HFF-Myc (cell line): ENCODE measurements at regions not wholly inside any gene's neighbourhood (a gene's known extent, or its start where the extent isn't known, plus 50 kb on each side); places are given as distances from the start of the nearest gene placed in this dataset.
"Not testable (repeated sequence)": the region's sequence is repeated elsewhere in the genome, so short reads cannot be mapped to it uniquely, and the experiment has no call there.

Experiments used
- DNase-seq: peaks from one replicate; pipeline ENCODE4 v3.0.0-alpha.2; 2011; ENCODE audit warnings: low read depth; ENCODE audit errors: extremely low read depth
- H3K4me3 ChIP-seq: replicated peaks from 2 replicates; pipeline ENCODE4 v1.5.1; 2011; ENCODE audit warnings: low read depth, mild to moderate bottlenecking, control low read depth, low read length
- CTCF ChIP-seq: IDR thresholded peaks from 2 replicates; pipeline ENCODE4 v1.5.1; 2012; ENCODE audit warnings: mild to moderate bottlenecking, low read depth, low read length, control low read depth; ENCODE audit errors: missing control alignments

GRCh38 chr2:16738361-16739225, 73.0 kb upstream of the CYRIA start:
- no peak for TF ChIP-seq CTCF
- DNase-seq: no peak
- H3K4me3 ChIP-seq: no peak overlapping the region

GRCh38 chr2:16737812-16738211, 72.2 kb upstream of the CYRIA start:
- H3K4me3 ChIP-seq: no peak overlapping the region
- DNase-seq: no peak
- no peak for TF ChIP-seq CTCF

- H3K4me3 ChIP-seq: no peak overlapping the region
- no peak for TF ChIP-seq CTCF
- no peak for DNase-seq
Measured at GRCh38 chr2:16736633-16737032, 71.0 kb upstream of the CYRIA start.

GRCh38 chr2:16729335-16729734, 63.7 kb upstream of the CYRIA start:
- TF ChIP-seq CTCF: no peak
- no peak for DNase-seq
- no peak overlapping the region for H3K4me3 ChIP-seq

GRCh38 chr2:16728351-16729136, 62.9 kb upstream of the CYRIA start:
- no peak for TF ChIP-seq CTCF
- H3K4me3 ChIP-seq: no peak overlapping the region

GRCh38 chr2:16727849-16728248, 62.2 kb upstream of the CYRIA start:
- DNase-seq, H3K4me3 ChIP-seq: not testable (repeated sequence)

More at GRCh38 chr2:16728351-16729136, 62.9 kb upstream of the CYRIA start:
- no peak for DNase-seq

GRCh38 chr2:16727256-16727655, 61.6 kb upstream of the CYRIA start:
- no peak overlapping the region for H3K4me3 ChIP-seq
- DNase-seq: no peak
- TF ChIP-seq CTCF: no peak
